Activated CD4-positive, alpha-beta T cell treated with anti-CD3 and anti-CD28 coated beads, Interleukin-2, Interleukin-6, amounts not matched to agents 100 ng/mL and 50 ng/mL, durations not matched to agents 16 hours and 8 hours (primary cell): ENCODE measurements at regions not wholly inside any gene's neighbourhood (a gene's known extent, or its start where the extent isn't known, plus 50 kb on each side); places are given as distances from the start of the nearest gene placed in this dataset.

Experiments
- DNase-seq: peaks from one replicate; pipeline ENCODE4 v3.0.0-alpha.2; 2020

- no peak for DNase-seq
These were observed 219.0 kb upstream of the ONECUT1 start for GRCh38 chr15:53009093-53009492.

GRCh38 chr15:53000409-53000808 lies 210.3 kb upstream of the ONECUT1 start:
- no peak for DNase-seq

- DNase-seq, result no peak
These were observed 207.0 kb upstream of the ONECUT1 start for GRCh38 chr15:52997123-52997522.

- DNase-seq, result no peak
These were observed 204.2 kb upstream of the ONECUT1 start for GRCh38 chr15:52994290-52994689.

- DNase-seq, result no peak
These were observed 194.4 kb upstream of the ONECUT1 start for GRCh38 chr15:52984507-52984906.

GRCh38 chr15:52980446-52980845 lies 190.3 kb upstream of the ONECUT1 start:
- no peak for DNase-seq

- no peak for DNase-seq
These were observed 186.5 kb upstream of the ONECUT1 start for GRCh38 chr15:52976516-52977075.

GRCh38 chr15:52975941-52976449 lies 185.9 kb upstream of the ONECUT1 start:
- DNase-seq, result no peak

- DNase-seq, result no peak
These were observed 173.7 kb upstream of the ONECUT1 start for GRCh38 chr15:52963865-52964264.

GRCh38 chr15:52960283-52960682 lies 170.1 kb upstream of the ONECUT1 start:
- DNase-seq, result no peak

- no peak for DNase-seq
These were observed 153.6 kb upstream of the ONECUT1 start for GRCh38 chr15:52943746-52944145.

GRCh38 chr15:52936489-52936888 lies 146.4 kb upstream of the ONECUT1 start:
- DNase-seq, result no peak

GRCh38 chr15:52925130-52925529 lies 135.0 kb upstream of the ONECUT1 start:
- no peak for DNase-seq

GRCh38 chr15:52924630-52925029 lies 134.5 kb upstream of the ONECUT1 start:
- DNase-seq, result no peak

- DNase-seq, result no peak
These were observed 133.5 kb upstream of the ONECUT1 start for GRCh38 chr15:52923626-52924025.

GRCh38 chr15:52922871-52923270 lies 132.7 kb upstream of the ONECUT1 start:
- DNase-seq, result no peak

GRCh38 chr15:52912172-52912571 lies 122.0 kb upstream of the ONECUT1 start:
- no peak for DNase-seq

- no peak for DNase-seq
These were observed 103.2 kb upstream of the ONECUT1 start for GRCh38 chr15:52893338-52893737.

GRCh38 chr15:52879904-52880303 lies 89.8 kb upstream of the ONECUT1 start:
- no peak for DNase-seq

GRCh38 chr15:52879145-52879544 lies 89.0 kb upstream of the ONECUT1 start:
- no peak for DNase-seq

GRCh38 chr15:52876991-52877663 lies 87.0 kb upstream of the ONECUT1 start:
- DNase-seq, result no peak

- no peak for DNase-seq
These were observed 82.1 kb upstream of the ONECUT1 start for GRCh38 chr15:52872036-52872818.

GRCh38 chr15:52870015-52870414 lies 79.9 kb upstream of the ONECUT1 start:
- no peak for DNase-seq

GRCh38 chr15:52866698-52867097 lies 76.6 kb upstream of the ONECUT1 start:
- no peak for DNase-seq
